Uterus (tissue), 3 donors: ENCODE measurements at regions not wholly inside any gene's neighbourhood (a gene's known extent, or its start where the extent isn't known, plus 50 kb on each side); places are given as distances from the start of the nearest gene placed in this dataset.
"Not testable (repeated sequence)": the region's sequence is repeated elsewhere in the genome, so short reads cannot be mapped to it uniquely, and the experiment has no call there.

Source experiments
- DNase-seq, 2 donors: peaks; one replicate each; pipeline ENCODE4 v3.0.0-alpha.2; 2019 to 2020
- H3K27ac ChIP-seq, 2 donors: fragments of 200-600 bp; sonication (generic); 1 replicate in 1 of 2; 2 replicates in 1 of 2; pipeline ENCODE4 v1.5.1; 2016 to 2018
- H3K27me3 ChIP-seq, 2 donors: fragments of 200-600 bp; sonication (generic); one replicate each; pipeline ENCODE4 v1.5.1; 2018 to 2019; ENCODE audit warnings: control low read depth in 1 of 2
- H3K36me3 ChIP-seq, 2 donors: fragments of 200-600 bp; sonication (generic); one replicate each; pipeline ENCODE4 v1.5.1; 2019; ENCODE audit warnings: control low read depth in 1 of 2
- H3K4me1 ChIP-seq, 2 donors: fragments of 200-600 bp; sonication (generic); one replicate each; pipeline ENCODE4 v1.5.1; 2018 to 2019; ENCODE audit warnings: control low read depth in 1 of 2
- H3K4me3 ChIP-seq, 2 donors: fragments of 200-600 bp; sonication (generic); 1 replicate in 1 of 2; 2 replicates in 1 of 2; pipeline ENCODE4 v1.5.1; 2018 to 2019; ENCODE audit warnings: mild to moderate bottlenecking in 1 of 2
- H3K9me3 ChIP-seq, 2 donors: fragments of 200-600 bp; sonication (generic); one replicate each; pipeline ENCODE4 v1.5.1; 2019; ENCODE audit warnings: control low read depth in 1 of 2
- POLR2A ChIP-seq, 2 donors: fragments of 450-650 bp; IDR thresholded peaks; one replicate each; pipeline ENCODE4 v1.6.1; 2016; ENCODE audit warnings: antibody characterized with exemption in 2 of 2, mild to moderate bottlenecking in 1 of 2, moderate library complexity in 1 of 2
- intact Hi-C: fragments of 100-400 bp; cut with DNase I; formaldehyde crosslinking; loops from one replicate; pipeline ENCODE4 v1.15.1; 2023; ENCODE audit warnings: low total_unique reads
- TF ChIP-seq, protein P1 (sequence below), 4 experiments: fragments of 200-600 bp in 2 of 4; fragments of 450-650 bp in 2 of 4; sonication (generic) in 2 of 4; IDR thresholded peaks; one replicate each; pipeline ENCODE4 v1.5.1; 2016 to 2019; ENCODE audit warnings: antibody characterized with exemption in 4 of 4, mild to moderate bottlenecking in 2 of 4, moderate library complexity in 1 of 4
- donor health status: DM: yes; HTN: yes; CAD: no.

DNA sequence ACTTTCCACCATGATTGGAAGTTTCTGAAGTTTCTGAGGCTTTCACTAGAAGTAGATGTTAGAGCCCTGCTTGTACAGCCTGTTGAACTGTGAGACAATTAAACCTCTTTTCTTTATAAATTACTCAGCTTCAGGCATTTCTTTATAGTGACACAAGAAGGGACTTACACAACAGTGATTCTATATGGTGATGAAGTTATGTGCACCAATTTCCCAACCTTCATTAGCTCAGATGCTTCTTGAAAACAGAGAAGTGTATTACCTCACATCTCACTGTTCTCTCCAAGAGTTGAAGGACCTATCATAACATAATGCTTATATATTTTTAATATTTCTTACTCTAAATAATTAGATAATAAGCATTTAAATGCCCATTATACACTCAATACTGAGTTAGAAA, 202.1 kb upstream of the ANXA10 start:
- Histone ChIP-seq H3K27ac (no peak overlapping the region), H3K36me3 (no peaks in the 10 kb centered on the region), H3K9me3 (no peaks in the 10 kb centered on the region), H3K27me3 (no peaks in the 10 kb centered on the region), H3K4me3 (no peak overlapping the region), H3K4me1 (no peaks in the 10 kb centered on the region)
- DNase-seq, result no peak
- intact Hi-C loops, result no loop called here
- no peak for TF ChIP-seq POLR2A (IDR thresholded peaks at IDR 0.05)

DNA sequence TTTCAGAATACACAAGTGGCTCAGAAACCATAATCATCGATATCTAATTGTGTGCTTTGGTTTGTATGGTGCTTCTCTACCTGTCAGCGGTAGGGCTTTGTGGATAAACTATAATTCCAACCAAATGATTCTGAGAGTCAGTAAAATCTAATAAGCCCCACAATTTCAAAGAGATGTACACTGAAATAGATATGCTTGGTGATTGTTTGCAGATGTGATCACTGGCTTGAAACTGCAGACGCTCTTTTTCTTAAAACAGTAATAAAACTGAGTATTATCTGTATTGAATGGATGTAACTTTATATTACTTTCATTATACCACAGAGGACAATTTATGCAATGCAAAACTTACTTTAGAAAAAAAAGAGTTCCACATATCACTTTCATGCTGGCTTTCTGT, 198.8 kb upstream of the ANXA10 start:
- Histone ChIP-seq H3K9me3 (no peaks in the 10 kb centered on the region), H3K4me1 (no peaks in the 10 kb centered on the region), H3K4me3 (no peak overlapping the region), H3K27me3 (no peaks in the 10 kb centered on the region), H3K36me3 (no peaks in the 10 kb centered on the region), H3K27ac (no peak overlapping the region)
- intact Hi-C loops, result no loop called here
- TF ChIP-seq POLR2A (IDR thresholded peaks at IDR 0.05), result no peak
- DNase-seq, result no peak

DNA sequence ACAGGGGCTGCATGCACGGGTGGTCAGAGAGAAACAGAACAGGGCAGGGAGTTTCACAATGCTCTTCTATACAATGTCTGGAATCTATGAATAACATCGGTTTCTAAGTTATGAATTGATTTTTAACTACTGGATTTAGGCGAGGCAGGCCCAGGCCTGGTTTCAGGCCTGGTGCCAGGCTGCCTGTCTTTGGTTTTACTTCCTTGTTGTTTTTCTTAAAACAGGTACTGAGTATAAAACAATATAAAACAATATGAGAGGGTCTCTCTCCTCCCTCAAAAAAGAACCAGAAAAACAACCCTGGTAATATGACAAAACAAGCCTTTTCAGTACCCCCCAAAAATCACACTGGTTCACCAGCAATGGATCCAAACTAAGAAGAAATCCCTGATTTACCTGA, 196.1 kb upstream of the ANXA10 start:
- H3K4me3 ChIP-seq, H3K27me3 ChIP-seq, H3K4me1 ChIP-seq, H3K27ac ChIP-seq, DNase-seq, H3K36me3 ChIP-seq, H3K9me3 ChIP-seq, intact Hi-C loops: not testable (repeated sequence)

DNA sequence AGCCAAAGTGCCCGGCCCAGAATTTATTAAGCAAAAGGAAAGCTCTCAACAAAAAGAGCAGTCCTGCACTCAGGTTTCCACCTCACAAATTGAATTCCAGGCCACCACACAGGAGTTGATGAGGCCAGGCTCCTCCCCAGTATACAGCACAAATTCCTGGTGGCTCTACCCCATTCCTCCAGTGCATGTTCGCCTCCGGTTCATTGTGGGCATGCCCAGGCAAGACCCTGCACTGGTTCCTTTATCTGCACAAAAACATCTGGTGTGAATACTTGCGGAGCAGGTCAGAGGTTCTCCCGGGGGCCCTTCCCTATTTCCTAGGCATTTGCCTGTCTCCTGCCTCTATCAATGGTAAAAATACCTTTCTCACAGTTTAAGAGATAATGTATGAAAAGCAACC, 195.2 kb upstream of the ANXA10 start:
- no peak for DNase-seq
- Histone ChIP-seq H3K27ac (no peak overlapping the region), H3K36me3 (no peaks in the 10 kb centered on the region), H3K4me1 (no peaks in the 10 kb centered on the region), H3K4me3 (no peak overlapping the region), H3K9me3 (no peaks in the 10 kb centered on the region), H3K27me3 (no peaks in the 10 kb centered on the region)
- TF ChIP-seq, protein P1, sequence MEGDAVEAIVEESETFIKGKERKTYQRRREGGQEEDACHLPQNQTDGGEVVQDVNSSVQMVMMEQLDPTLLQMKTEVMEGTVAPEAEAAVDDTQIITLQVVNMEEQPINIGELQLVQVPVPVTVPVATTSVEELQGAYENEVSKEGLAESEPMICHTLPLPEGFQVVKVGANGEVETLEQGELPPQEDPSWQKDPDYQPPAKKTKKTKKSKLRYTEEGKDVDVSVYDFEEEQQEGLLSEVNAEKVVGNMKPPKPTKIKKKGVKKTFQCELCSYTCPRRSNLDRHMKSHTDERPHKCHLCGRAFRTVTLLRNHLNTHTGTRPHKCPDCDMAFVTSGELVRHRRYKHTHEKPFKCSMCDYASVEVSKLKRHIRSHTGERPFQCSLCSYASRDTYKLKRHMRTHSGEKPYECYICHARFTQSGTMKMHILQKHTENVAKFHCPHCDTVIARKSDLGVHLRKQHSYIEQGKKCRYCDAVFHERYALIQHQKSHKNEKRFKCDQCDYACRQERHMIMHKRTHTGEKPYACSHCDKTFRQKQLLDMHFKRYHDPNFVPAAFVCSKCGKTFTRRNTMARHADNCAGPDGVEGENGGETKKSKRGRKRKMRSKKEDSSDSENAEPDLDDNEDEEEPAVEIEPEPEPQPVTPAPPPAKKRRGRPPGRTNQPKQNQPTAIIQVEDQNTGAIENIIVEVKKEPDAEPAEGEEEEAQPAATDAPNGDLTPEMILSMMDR (IDR thresholded peaks at IDR 0.05), result no peak
- TF ChIP-seq POLR2A (IDR thresholded peaks at IDR 0.05), result no peak
- intact Hi-C loops, result no loop called here

DNA sequence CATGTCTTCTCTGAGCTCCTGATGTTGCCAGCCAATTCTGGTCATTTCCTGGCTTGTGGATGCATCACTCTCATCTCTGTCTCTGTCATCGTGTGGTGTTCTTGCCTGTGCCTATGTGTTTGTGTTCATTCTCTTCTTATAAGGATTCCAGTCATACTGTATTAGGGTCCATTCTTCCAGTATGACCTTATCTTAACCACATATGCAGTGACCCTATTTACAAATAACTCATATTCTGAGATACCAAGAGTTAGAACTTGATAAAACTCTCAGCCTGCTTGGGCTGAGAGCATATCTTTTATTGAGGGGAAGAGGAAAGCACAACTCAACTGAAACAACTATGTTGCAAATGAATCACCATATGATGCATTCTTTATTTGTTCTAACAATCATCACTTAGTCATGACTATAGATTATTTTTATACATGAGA, 189.0 kb upstream of the ANXA10 start:
- Histone ChIP-seq H3K27ac (no peak overlapping the region), H3K36me3 (no peaks in the 10 kb centered on the region), H3K27me3 (no peaks in the 10 kb centered on the region), H3K4me1 (no peaks in the 10 kb centered on the region), H3K4me3 (no peak overlapping the region), H3K9me3 (no peaks in the 10 kb centered on the region)
- no peak for DNase-seq
- intact Hi-C loops, result no loop called here
- no peak for TF ChIP-seq POLR2A (IDR thresholded peaks at IDR 0.05)
- TF ChIP-seq, protein P1 (IDR thresholded peaks at IDR 0.05), result no peak

DNA sequence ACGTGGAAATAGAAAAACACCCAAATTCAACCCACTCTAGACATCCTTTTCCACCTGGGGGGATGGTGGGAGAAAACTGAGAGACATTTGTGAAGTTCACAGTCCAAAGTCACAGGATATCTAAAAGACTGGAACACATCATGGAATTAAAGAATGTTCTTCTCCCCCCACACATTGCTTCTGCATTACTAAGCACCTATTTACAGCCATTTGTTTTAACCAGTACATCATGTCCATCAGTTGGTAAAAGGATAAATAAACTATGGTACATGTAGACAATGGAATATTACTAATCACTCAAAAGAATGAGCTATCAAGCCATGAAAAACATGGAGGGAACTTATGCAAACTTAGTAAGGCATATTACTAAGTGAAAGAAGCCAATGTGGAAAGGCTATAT, 185.5 kb upstream of the ANXA10 start:
- no peaks in the 10 kb centered on the region for H3K36me3 ChIP-seq
- no peaks in the 10 kb centered on the region for H3K9me3 ChIP-seq
- no peaks in the 10 kb centered on the region for H3K4me1 ChIP-seq
- intact Hi-C loops, result no loop called here
- DNase-seq, result no peak
- TF ChIP-seq, protein P1 (IDR thresholded peaks at IDR 0.05), result no peak
- no peak for TF ChIP-seq POLR2A (IDR thresholded peaks at IDR 0.05)
- no peak overlapping the region for H3K4me3 ChIP-seq
- no peaks in the 10 kb centered on the region for H3K27me3 ChIP-seq
- no peak overlapping the region for H3K27ac ChIP-seq

DNA sequence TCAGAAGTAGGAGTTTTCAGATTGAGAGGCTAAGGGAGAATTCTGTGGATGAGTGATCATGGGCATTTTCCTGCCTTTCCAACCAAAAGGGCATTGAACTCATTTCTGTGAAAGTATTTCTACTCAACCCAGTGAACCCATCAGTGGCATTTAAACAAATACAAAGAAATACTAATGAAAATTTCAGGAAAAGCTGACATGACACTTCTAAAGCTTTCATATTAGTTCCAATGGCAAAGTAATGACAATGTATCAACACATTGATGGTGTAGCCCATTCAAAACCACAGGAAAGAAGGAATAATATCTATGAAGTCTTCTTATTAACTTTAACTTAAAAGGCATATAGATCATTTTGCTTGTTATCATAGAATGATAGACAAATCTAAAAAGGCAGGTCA, 183.5 kb upstream of the ANXA10 start:
- Histone ChIP-seq H3K4me3 (no peak overlapping the region), H3K36me3 (no peaks in the 10 kb centered on the region), H3K27ac (no peak overlapping the region), H3K27me3 (no peaks in the 10 kb centered on the region), H3K4me1 (no peaks in the 10 kb centered on the region), H3K9me3 (no peaks in the 10 kb centered on the region)
- intact Hi-C loops, result no loop called here
- DNase-seq, result no peak
- TF ChIP-seq, protein P1 (IDR thresholded peaks at IDR 0.05), result no peak
- no peak for TF ChIP-seq POLR2A (IDR thresholded peaks at IDR 0.05)

DNA sequence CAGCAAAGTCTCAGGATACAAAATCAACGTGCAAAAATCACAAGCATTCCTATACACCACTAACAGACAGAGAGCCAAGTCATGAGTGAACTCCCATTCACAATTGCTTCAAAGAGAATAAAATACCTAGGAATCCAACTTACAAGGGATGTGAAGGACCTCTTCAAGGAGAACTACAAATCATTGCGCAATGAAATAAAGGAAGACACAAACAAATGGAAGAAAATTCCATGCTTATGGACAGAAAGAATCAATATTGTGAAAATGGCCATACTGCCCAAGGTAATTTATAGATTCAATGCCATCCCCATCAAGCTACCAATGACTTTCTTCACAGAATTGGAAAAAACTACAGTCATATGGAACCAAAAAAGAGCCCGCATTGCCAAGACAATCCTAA, 179.8 kb upstream of the ANXA10 start:
- DNase-seq, H3K27ac ChIP-seq: not testable (repeated sequence)

More for the DNA sequence above, 179.8 kb upstream of the ANXA10 start:
- H3K27me3 ChIP-seq, H3K36me3 ChIP-seq, H3K4me1 ChIP-seq, H3K4me3 ChIP-seq, intact Hi-C loops, H3K9me3 ChIP-seq: not testable (repeated sequence)
